ENCODE measurements at regions not wholly inside any gene's neighbourhood (a gene's known extent, or its start where the extent isn't known, plus 50 kb on each side); places are given as distances from the start of the nearest gene placed in this dataset.

DNA sequence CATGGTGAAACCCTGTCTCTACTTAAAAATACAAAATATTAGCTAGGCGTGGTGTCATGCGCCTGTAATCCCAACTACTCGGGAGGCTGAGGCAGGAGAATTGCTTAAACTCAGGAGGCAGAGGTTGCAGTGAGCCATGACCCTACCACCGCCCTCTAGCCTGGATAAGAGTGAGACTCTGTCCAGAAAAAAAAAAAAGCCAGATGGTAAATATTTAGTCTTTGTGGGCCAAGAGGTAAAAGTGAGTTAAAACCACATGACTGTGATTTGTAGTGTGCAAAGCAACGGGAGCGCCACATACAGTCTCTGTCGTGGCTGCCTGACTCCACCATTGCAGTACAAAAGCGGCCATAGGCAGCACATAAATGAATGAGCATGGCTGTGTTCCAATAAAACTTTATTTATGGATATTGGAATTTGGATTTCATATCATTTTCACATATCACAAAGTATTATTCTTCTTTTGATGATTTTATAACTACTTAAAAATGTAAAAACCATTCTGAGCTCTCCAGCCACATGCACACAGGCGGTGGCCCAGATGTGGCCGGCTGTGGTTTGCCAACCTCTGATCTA, 51.8 kb upstream of the CASZ1 start:
- Histone ChIP-seq H3K27ac (no peak overlapping the region), H3K27me3 (replicated peaks) (peaks cover 25% of the 10 kb centered on the region), H3K36me3 (no peaks in the 10 kb centered on the region), H3K9me3 (replicated peaks) (peaks cover 3% of the 10 kb centered on the region; the same call in 1 of the 2 replicates), H3K4me1 (replicated peaks) (no peaks in the 10 kb centered on the region), H3K4me3 (no peak overlapping the region)
- no peak for DNase-seq (ENCODE audit: low read depth in 1 of 2, low spot score in 2 of 2)

DNA sequence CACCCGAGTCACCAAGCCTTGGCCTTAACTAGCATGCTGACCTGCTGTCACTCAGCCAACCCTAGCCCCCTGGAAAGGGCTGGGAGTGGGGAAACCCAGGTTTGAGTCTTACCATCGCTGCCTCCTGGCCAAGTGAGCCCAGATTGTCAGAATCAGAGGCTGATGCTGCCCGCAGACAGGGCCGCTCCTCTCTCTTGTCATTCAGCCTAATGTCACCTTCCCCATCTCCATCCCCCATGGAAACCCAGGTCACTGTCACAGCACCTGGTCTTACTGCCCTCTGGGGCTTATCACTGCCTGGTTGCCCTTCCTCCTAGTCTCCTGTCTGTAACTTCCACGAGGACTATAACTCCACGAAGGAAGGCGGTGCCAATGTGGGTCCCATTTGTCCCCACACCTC, 53.6 kb upstream of the CASZ1 start:
- H3K36me3 ChIP-seq = no peaks in the 10 kb centered on the region
- H3K4me3 ChIP-seq = no peak overlapping the region
- H3K27ac ChIP-seq = no peak overlapping the region
- no peaks in the 10 kb centered on the region for H3K4me1 ChIP-seq (replicated peaks)
- no peak for DNase-seq (ENCODE audit: low read depth in 1 of 2, low spot score in 2 of 2)
- H3K27me3 ChIP-seq (replicated peaks) = peaks cover 25% of the 10 kb centered on the region
- H3K9me3 ChIP-seq (replicated peaks) = 0 out of 2 replicates have a peak, but pooled peaks cover 3% of the 10 kb centered on the region

DNA sequence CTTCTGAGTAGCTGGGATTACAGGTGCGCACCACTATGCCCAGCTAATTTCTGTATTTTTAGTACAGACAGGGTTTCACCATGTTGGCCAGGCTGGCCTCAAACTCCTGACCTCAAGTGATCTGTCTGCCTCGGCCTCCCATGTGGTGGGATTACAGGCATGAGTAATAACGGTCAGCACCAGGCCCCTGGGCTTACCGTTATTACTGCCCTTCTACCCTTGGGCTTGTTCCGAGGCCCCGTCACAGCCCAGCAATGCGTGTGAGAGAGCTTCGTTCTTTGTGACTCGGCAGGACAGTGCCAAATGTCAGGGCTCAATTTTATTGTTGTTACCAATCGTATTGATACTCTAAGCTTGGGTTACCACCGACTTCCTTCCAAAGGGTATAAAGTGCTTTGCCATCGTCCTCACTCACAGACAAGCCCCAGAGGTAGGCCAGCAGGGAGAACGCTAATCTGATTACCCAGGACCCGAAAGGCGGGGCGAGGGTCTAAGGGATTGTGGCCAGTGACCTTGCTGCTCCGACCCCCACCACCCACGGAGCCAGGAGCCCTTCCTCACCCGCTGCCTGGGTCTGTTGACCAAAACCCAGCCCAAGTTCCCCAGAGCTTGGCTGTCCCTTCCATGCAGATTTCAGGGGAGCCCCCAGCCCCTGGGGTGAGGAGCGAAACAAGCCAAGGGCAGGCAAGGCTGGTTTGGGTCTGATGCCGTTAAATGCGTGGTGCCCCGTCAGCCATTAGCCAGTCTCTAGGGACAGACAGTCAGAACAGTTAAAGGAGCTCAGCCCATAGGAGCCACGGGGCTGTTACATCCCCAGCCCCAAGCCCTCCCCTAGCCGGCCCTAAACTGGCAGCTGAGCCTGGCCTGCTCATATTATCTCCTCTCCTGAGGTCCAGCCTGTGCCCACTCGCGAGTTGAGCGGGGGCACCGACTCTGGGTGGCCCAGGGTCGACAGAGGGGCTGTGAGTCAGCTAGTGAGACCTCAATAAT, 54.9 kb upstream of the CASZ1 start:
- no peak overlapping the region for H3K27ac ChIP-seq
- H3K27me3 ChIP-seq (replicated peaks) = peaks cover 22% of the 10 kb centered on the region
- 0 out of 2 replicates have a peak, but pooled peaks cover 3% of the 10 kb centered on the region for H3K9me3 ChIP-seq (replicated peaks)
- DNase-seq (ENCODE audit: low read depth in 1 of 2, low spot score in 2 of 2) = no peak
- no peaks in the 10 kb centered on the region for H3K36me3 ChIP-seq
- no peak overlapping the region for H3K4me3 ChIP-seq
- no peaks in the 10 kb centered on the region for H3K4me1 ChIP-seq (replicated peaks)

DNA sequence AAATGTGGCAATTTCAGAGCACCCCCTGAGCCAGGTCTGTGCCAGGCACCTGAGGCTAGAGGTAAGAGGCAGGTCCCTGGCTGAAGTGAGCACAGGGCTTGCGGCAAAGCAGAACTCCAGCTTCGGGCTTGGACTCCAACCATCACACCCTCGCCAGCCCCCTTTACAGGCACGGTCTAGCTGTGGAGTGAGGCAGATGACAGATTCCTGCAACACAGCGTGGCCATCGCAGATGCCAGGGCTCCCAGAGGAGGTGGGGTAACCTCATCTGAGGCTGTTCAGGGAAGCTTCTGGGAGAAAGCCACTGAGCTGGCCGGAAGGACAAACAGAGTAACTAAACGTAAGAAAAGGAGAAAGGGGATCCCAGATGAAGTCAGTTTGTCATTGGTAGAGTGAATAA, 55.6 kb upstream of the CASZ1 start:
- peaks cover 22% of the 10 kb centered on the region for H3K27me3 ChIP-seq (replicated peaks)
- 0 out of 2 replicates have a peak, but pooled peaks cover 3% of the 10 kb centered on the region for H3K9me3 ChIP-seq (replicated peaks)
- H3K36me3 ChIP-seq = no peaks in the 10 kb centered on the region
- H3K4me1 ChIP-seq (replicated peaks) = no peaks in the 10 kb centered on the region
- no peak for DNase-seq (ENCODE audit: low read depth in 1 of 2, low spot score in 2 of 2)
- no peak overlapping the region for H3K4me3 ChIP-seq
- H3K27ac ChIP-seq = no peak overlapping the region

DNA sequence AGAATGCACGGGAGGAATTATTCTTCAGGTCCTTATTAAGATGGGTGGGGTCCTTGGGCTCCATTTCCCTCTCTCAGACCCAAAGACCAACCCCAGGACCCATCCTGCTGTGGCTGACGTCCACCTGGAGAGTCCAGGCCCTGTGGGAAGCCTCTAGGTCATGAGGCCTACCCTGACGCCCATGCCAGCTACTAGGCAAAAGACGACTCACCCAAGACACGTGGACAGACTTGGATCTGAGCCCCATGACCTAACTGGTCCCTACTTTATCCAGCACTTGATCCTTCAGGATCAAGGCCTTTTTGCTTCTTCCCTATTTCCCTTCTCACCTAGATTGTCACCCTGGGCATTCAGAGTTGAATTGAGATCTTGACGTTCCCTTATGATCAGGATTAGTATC, 56.0 kb upstream of the CASZ1 start:
- H3K4me1 ChIP-seq (replicated peaks) = no peaks in the 10 kb centered on the region
- H3K27me3 ChIP-seq (replicated peaks) = peaks cover 22% of the 10 kb centered on the region
- DNase-seq (ENCODE audit: low read depth in 1 of 2, low spot score in 2 of 2) = no peak
- H3K36me3 ChIP-seq = no peaks in the 10 kb centered on the region
- 0 out of 2 replicates have a peak, but pooled peaks cover 3% of the 10 kb centered on the region for H3K9me3 ChIP-seq (replicated peaks)
- H3K27ac ChIP-seq = no peak overlapping the region
- no peak overlapping the region for H3K4me3 ChIP-seq

DNA sequence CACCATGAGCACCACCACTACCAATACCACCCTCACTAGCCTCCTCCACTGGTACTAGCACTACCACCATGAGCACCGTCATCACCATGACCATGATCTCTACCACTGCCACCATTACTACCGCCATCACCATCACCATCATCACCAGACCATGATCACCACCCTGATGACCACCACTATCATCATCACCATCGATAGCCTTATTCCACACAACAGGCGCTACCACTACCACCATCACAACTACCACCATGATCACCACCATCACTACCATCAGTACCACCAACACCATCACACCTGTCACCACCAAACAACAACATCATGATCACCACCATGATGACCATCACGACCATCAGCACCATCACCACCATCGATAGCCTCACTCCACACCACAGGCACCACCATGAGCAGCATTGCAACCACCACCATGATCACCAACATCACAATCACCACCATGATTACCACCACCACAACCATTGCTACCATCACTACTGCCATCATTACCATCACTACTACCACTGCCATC, 56.6 kb upstream of the CASZ1 start:
- H3K4me1 ChIP-seq (replicated peaks) = no peaks in the 10 kb centered on the region
- H3K9me3 ChIP-seq (replicated peaks) = 0 out of 2 replicates have a peak, but pooled peaks cover 3% of the 10 kb centered on the region
- no peak overlapping the region for H3K27ac ChIP-seq
- no peaks in the 10 kb centered on the region for H3K36me3 ChIP-seq
- DNase-seq (ENCODE audit: low read depth in 1 of 2, low spot score in 2 of 2) = no peak
- peaks cover 18% of the 10 kb centered on the region for H3K27me3 ChIP-seq (replicated peaks)
- H3K4me3 ChIP-seq = no peak overlapping the region

DNA sequence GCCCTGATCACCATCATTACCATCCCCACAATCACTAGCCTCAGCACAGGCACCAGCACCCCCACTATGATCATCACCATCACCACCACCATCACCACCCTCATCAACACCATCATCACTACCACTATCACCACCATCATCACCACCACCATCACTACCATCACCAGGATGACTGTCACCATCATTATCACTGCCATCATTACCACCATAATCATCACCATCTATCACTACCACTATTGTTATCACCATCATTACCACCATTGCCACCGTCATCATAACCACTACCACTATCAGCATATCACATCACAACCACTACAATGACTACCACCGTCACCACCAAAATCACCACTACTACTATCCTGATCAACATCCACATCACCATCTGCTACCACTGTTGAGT, 57.3 kb upstream of the CASZ1 start:
- H3K4me1 ChIP-seq (replicated peaks) = no peaks in the 10 kb centered on the region
- no peak for DNase-seq (ENCODE audit: low read depth in 1 of 2, low spot score in 2 of 2)
- peaks cover 15% of the 10 kb centered on the region for H3K27me3 ChIP-seq (replicated peaks)
- H3K4me3 ChIP-seq = no peak overlapping the region
- H3K27ac ChIP-seq = no peak overlapping the region
- H3K36me3 ChIP-seq = no peaks in the 10 kb centered on the region
- 0 out of 2 replicates have a peak, but pooled peaks cover 3% of the 10 kb centered on the region for H3K9me3 ChIP-seq (replicated peaks)

DNA sequence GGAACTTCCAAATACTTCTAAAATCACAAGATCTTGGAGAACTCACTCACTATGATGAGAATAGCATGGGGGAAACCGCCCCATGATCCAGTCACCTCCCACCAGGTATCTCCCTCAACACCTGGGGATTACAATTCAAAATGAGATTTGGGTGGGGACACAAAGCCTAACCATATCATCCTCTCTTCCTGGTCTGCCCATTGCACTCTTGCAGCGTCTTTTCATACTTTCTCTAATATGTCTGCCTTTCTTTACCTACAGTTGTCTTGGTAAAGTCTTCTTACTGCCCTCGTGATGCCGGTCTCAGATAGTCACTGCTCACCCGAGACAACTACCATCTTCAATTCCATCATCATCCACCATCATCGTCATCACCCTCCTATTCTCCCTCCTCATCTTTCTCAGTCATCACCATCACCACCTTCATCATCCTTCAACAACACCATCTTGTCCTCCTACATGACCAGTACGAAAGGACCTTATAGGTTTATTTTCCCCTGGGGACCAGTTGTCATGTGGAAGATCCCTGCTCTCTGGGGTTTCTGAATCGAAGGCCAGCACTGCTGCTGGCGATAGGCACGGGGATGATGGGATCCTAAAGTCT, 58.5 kb upstream of the CASZ1 start:
- Histone ChIP-seq H3K36me3 (no peaks in the 10 kb centered on the region), H3K9me3 (replicated peaks) (0 out of 2 replicates have a peak, but pooled peaks cover 3% of the 10 kb centered on the region), H3K27ac (no peak overlapping the region), H3K4me1 (replicated peaks) (no peaks in the 10 kb centered on the region), H3K27me3 (replicated peaks) (peaks cover 8% of the 10 kb centered on the region), H3K4me3 (no peak overlapping the region)
- DNase-seq (ENCODE audit: low read depth in 1 of 2, low spot score in 2 of 2) = no peak

DNA sequence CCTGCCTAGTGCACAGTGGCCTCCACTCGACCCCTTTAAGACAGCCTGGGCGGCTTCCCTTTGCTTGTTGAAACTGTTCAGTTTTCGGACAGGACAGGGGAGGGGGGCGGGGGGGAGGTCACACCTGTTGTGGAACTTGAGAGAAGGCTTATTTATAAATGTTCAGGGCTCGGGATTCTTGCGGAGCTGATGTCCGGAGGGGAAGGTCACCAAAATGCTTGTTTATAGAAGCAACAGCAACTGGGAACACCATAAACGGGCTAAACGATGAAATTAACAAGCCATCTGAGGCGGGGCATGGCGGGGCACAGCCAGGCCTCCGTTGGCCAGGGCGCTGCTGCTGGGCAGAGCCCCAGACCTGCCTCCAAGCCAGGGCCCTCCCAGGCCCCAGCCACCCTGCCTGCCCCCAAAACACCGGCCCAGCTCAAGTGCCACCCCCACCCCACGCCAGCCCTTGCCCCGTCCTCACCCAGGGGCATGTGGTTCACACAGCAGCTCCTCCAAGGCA, 59.8 kb upstream of the CASZ1 start:
- Histone ChIP-seq H3K4me1 (replicated peaks) (no peaks in the 10 kb centered on the region), H3K27ac (no peak overlapping the region), H3K27me3 (replicated peaks) (peaks cover 17% of the 10 kb centered on the region), H3K9me3 (replicated peaks) (0 out of 2 replicates have a peak, but pooled peaks cover 3% of the 10 kb centered on the region), H3K36me3 (no peaks in the 10 kb centered on the region), H3K4me3 (no peak overlapping the region)
- DNase-seq (ENCODE audit: low read depth in 1 of 2, low spot score in 2 of 2) = no peak

DNA sequence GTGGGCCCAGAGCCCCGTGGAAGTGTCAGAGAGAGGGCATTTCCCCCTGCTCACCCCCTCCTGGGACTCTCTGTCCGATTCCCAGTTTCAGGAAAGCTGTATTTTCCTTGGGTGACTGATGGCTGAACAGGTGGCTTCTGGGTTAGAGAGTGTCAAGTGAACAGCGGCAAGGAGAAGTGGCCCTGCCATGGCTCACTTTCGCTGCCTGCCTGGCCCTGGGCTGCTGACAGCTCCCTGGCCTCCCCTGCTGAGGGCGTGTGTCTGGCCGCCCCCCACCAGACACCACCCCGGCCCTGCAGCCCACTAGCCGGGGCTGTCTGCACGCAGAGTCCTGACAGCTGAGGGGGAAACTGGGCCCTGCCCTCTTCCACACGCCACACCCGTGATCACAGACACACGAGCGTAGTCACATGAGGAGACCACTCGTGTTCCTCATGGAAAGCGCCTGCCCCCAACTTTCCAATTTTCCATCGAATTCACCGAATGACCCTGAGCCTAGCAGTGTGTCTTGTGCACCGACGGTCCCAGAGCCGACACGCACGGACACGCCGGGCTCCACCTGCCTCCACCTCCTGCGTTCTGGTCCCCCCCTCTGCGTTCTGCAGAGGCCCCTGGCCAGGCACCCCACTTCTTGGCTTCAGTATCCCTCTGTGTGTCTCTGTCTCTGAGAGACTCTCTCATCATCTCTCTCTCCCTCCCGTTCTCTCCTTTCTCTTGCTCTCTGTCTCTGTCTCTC, 60.6 kb upstream of the CASZ1 start:
- Histone ChIP-seq H3K36me3 (no peaks in the 10 kb centered on the region), H3K27ac (no peak overlapping the region)

DNA sequence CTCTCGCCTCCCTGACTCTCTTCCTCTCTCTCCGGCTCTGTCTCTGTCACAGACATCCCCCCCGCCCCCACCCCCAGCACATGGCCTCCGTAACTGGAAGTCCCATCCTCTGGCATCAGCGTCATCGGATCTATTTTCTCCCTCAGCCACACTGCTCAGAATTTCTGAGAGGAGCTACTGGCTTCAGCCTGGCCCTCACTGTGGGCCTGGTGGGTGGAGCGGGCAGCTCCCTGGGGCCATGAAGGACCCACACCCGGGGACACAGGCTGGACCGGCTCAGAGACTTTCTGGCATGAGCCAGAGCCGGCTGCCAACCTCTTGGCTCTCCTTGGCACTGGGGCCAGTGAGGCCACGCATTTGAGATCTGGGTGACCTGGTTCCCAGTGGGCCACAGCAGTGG, 61.2 kb upstream of the CASZ1 start:
- Histone ChIP-seq H3K36me3 (no peaks in the 10 kb centered on the region), H3K27me3 (replicated peaks) (peaks cover 22% of the 10 kb centered on the region), H3K27ac (no peak overlapping the region), H3K9me3 (replicated peaks) (0 out of 2 replicates have a peak, but pooled peaks cover 3% of the 10 kb centered on the region), H3K4me1 (replicated peaks) (no peaks in the 10 kb centered on the region), H3K4me3 (no peak overlapping the region)
- no peak for DNase-seq (ENCODE audit: low read depth in 1 of 2, low spot score in 2 of 2)

More for the DNA sequence above, 60.6 kb upstream of the CASZ1 start:
- Histone ChIP-seq H3K4me1 (replicated peaks) (no peaks in the 10 kb centered on the region), H3K4me3 (no peak overlapping the region), H3K27me3 (replicated peaks) (peaks cover 21% of the 10 kb centered on the region), H3K9me3 (replicated peaks) (0 out of 2 replicates have a peak, but pooled peaks cover 3% of the 10 kb centered on the region)
- no peak for DNase-seq (ENCODE audit: low read depth in 1 of 2, low spot score in 2 of 2)

DNA sequence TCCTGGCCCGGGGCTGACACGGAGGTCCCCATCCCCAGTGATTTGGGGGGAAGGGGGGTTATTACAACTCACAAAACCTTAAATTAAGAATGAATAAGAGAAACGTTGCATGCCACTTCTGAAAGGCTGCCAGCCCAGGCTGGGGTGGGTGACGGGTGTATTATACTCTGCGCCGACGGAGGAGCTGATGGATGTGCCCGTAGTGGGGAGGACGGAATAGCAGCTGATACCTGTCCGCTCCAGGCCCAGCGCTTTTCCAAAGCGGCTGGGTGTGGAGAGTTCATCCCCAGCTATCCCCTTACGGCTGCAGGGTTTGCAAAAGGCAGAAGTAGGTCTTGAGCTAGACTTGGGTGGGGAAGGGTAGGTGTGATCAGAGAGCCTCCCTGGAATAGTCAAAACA, 63.8 kb upstream of the CASZ1 start:
- Histone ChIP-seq H3K36me3 (no peaks in the 10 kb centered on the region), H3K9me3 (replicated peaks) (no peaks in the 10 kb centered on the region), H3K27ac (no peak overlapping the region), H3K4me3 (no peak overlapping the region), H3K27me3 (replicated peaks) (peaks cover 47% of the 10 kb centered on the region), H3K4me1 (replicated peaks) (no peaks in the 10 kb centered on the region)
- no peak for DNase-seq (ENCODE audit: low read depth in 1 of 2, low spot score in 2 of 2)

DNA sequence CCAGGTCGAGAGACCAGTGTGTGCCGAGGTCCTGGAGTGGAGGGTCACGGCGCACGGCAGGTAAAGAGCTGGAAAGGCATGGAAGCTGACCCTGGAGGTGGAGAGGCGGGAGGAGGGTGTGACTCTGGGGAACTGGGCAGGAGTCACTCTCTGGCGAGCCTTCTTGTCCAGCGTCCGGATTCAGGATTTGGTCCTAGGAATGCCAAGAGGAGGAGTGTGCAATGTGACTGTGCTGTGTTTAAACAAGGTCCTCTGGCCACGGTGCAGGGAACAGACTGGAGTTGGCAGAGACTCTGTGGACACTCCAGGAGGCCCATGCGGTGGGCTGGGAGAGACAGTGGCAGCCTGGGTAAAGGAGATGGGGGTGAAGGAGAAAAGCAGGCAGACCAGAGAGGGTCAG, 64.2 kb upstream of the CASZ1 start:
- no peaks in the 10 kb centered on the region for H3K36me3 ChIP-seq
- no peaks in the 10 kb centered on the region for H3K4me1 ChIP-seq (replicated peaks)
- peaks cover 52% of the 10 kb centered on the region for H3K27me3 ChIP-seq (replicated peaks)
- no peak overlapping the region for H3K27ac ChIP-seq
- DNase-seq (ENCODE audit: low read depth in 1 of 2, low spot score in 2 of 2) = no peak
- no peak overlapping the region for H3K4me3 ChIP-seq
- H3K9me3 ChIP-seq (replicated peaks) = no peaks in the 10 kb centered on the region
